Neuron (in vitro differentiated cells): ENCODE measurements at regions not wholly inside any gene's neighbourhood (a gene's known extent, or its start where the extent isn't known, plus 50 kb on each side); places are given as distances from the start of the nearest gene placed in this dataset.
"Not testable (repeated sequence)": the region's sequence is repeated elsewhere in the genome, so short reads cannot be mapped to it uniquely, and the experiment has no call there.

Experiments used
- H2AFZ ChIP-seq: one replicate; pipeline ENCODE4 v1.6.1; 2013; ENCODE audit warnings: low read depth, mild to moderate bottlenecking, inconsistent platforms, low read length, moderate library complexity
- H3K27me3 ChIP-seq: one replicate; pipeline ENCODE4 v1.6.1; 2013; ENCODE audit warnings: low read length; ENCODE audit not compliant: insufficient read depth
- H3K36me3 ChIP-seq: one replicate; pipeline ENCODE4 v1.6.1; 2013; ENCODE audit warnings: low read length; ENCODE audit not compliant: insufficient read depth
- H3K4me1 ChIP-seq: one replicate; pipeline ENCODE4 v1.6.1; 2013; ENCODE audit warnings: low read length; ENCODE audit not compliant: insufficient read depth
- H3K4me3 ChIP-seq: 2 replicates; pipeline ENCODE4 v1.5.1; 2013; ENCODE audit warnings: mild to moderate bottlenecking, low read length, moderate library complexity
- H3K9me3 ChIP-seq: one replicate; pipeline ENCODE4 v1.6.1; 2013; ENCODE audit warnings: low read length

DNA sequence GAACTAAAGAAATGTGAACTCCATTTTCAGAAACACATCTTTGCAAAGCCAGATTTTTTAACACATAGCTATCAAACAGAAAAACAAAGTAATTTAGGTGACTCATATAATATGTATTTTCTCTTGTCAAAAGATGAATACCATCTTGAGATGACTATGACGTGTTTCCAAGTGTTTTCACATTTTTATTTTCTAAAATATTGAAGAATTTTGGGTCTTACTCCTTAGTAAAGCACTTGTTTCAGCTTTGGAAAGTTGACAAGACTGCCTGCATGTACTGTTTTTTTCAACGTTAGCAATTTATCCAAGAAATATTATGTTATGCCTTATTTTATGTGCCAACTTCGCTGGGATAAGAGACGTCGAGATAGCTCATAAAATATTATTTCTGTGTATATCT, 733.9 kb upstream of the EPHA5 start:
- H3K9me3 ChIP-seq, result no peaks in the 10 kb centered on the region
- H3K27me3 ChIP-seq, result no peaks in the 10 kb centered on the region
- no peak overlapping the region for H2AFZ ChIP-seq
- H3K4me1 ChIP-seq, result no peaks in the 10 kb centered on the region
- no peak overlapping the region for H3K4me3 ChIP-seq
- H3K36me3 ChIP-seq, result no peaks in the 10 kb centered on the region

DNA sequence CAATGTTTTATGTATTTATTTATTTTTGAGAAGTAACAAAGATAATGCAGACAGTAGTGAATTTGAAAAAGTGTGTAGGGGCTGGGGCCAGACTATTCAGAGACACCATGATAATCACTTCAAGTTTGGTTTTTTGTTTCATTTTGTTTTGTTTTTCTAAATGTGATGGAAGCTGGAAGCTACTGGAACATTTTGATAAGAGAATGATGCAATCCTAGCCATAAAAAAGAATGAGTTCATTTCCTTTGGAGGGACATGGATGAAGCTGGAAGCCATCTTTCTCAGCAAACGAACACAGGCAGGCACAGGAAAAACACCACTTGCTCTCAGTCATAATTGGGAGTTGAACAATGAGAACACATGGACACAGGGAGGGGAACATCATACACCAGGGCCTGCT, 706.6 kb upstream of the EPHA5 start:
- H3K4me3 ChIP-seq, result no peak overlapping the region

DNA sequence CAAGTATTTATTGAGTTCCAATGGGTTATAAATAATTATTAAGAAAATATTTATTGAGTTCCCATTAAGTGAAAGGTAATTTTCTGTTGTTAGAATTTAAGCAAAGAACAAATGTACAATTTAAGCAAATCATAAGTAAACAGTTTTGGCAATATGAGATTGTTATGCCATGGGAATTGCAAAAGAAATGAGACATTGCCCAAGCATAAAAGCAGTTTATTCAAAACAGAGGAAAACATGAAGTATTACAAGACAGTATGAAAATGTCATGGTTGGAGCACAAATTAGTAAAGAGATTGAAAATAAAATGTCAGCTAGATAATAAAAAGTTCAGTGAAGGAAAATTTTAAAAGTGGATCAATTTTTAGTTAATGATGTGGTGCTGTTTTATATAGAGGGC, 706.1 kb upstream of the EPHA5 start:
- no peaks in the 10 kb centered on the region for H3K9me3 ChIP-seq
- H3K27me3 ChIP-seq, result no peaks in the 10 kb centered on the region
- H2AFZ ChIP-seq, result no peak overlapping the region
- no peaks in the 10 kb centered on the region for H3K4me1 ChIP-seq
- no peaks in the 10 kb centered on the region for H3K36me3 ChIP-seq
- no peak overlapping the region for H3K4me3 ChIP-seq

More for the DNA sequence above, 706.6 kb upstream of the EPHA5 start:
- no peaks in the 10 kb centered on the region for H3K9me3 ChIP-seq
- H3K36me3 ChIP-seq, result no peaks in the 10 kb centered on the region
- H3K27me3 ChIP-seq, result no peaks in the 10 kb centered on the region
- no peak overlapping the region for H2AFZ ChIP-seq
- H3K4me1 ChIP-seq, result no peaks in the 10 kb centered on the region

DNA sequence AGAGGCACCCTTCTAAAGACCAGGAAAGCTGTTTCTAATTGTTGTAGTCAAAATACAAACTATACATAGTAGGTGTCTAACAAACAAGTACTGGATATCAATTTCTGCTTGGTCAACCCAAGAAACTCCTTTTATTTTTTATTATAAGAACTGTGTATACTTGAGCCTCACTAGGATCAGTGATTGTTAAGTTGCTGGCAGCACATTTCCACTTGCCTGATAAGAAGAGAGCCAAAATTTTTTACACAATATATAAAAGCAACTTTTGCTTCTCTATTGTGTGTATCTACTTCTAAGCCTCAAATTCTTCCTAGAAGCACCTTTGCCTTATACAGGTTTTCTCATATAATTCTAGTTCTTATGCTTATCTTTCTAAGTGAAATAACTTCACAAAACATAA, 703.0 kb upstream of the EPHA5 start:
- Histone ChIP-seq H3K36me3 (no peaks in the 10 kb centered on the region), H3K9me3 (no peaks in the 10 kb centered on the region), H3K4me3 (no peak overlapping the region), H3K4me1 (no peaks in the 10 kb centered on the region), H3K27me3 (no peaks in the 10 kb centered on the region), H2AFZ (no peak overlapping the region)

DNA sequence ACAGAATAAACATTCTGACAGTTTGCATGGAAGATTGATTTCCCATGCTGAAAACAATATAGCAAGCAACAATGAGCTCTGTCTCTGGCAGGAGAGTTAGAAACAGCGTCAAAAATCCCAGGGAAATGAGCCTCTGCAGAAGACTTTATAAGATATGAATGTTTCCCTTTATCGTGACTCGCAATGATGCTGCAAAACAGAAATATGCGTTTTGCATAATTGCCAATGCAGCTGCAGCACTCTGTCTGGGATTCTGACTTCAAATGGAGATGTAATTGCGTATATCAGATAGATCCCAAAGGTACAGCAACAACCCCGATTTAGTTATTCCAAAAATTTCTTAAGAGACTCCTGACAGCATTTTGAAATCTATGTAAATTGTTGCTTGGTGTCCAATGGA, 702.4 kb upstream of the EPHA5 start:
- Histone ChIP-seq H2AFZ (no peak overlapping the region), H3K4me1 (no peaks in the 10 kb centered on the region), H3K36me3 (no peaks in the 10 kb centered on the region), H3K27me3 (no peaks in the 10 kb centered on the region), H3K4me3 (no peak overlapping the region), H3K9me3 (no peaks in the 10 kb centered on the region)

DNA sequence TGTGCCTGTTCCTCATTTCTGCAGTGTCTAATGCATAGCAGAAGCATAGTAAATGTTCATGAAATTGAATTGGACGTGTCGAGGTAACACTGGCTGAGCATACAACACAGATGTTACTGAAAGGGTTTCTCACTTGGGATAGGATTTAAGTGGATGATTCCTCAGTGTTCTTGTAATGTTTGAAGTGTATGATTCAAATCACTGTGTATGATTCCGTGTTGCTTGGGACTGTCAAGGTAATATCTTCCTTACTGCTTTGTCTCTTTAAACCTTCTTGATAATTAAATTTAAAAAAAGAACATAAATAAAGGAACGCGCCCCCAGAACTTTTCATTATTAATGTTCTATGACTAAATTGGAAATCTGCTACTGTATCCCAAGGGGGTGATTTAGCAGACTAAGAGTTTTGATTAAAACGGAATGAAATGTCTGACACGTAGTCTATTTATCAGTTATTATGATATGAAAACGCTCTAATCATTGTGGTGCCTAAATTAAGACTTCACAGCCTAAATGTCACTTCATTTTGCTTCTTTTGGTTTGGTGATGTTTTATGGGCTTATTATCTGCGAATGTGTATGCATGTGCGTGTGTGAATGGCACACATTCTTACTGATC, 696.9 kb upstream of the EPHA5 start:
- no peaks in the 10 kb centered on the region for H3K4me1 ChIP-seq
- no peaks in the 10 kb centered on the region for H3K27me3 ChIP-seq
- H2AFZ ChIP-seq, result no peak overlapping the region
- H3K4me3 ChIP-seq, result no peak overlapping the region
- H3K9me3 ChIP-seq, result no peaks in the 10 kb centered on the region
- H3K36me3 ChIP-seq, result no peaks in the 10 kb centered on the region

DNA sequence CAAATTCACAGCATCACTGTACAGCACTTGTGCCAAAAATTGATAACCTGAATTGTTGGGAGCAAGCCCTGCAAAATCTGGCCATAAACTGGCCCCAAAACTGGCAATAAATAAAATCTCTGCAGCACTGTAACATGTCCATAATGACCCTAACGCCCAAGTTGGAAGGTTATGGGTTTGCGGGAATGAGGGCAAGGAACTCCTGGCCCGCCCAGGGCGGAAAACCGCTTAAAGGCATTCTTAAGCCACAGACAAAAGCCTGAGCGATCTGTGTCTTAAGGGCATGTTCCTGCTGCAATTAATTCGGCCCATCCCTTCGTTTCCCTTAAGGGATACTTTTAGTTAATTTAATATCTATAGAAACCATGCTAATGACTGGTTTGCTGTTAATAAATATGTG, 690.1 kb upstream of the EPHA5 start:
- H3K4me3 ChIP-seq, H2AFZ ChIP-seq, H3K36me3 ChIP-seq, H3K9me3 ChIP-seq, H3K4me1 ChIP-seq, H3K27me3 ChIP-seq: not testable (repeated sequence)

DNA sequence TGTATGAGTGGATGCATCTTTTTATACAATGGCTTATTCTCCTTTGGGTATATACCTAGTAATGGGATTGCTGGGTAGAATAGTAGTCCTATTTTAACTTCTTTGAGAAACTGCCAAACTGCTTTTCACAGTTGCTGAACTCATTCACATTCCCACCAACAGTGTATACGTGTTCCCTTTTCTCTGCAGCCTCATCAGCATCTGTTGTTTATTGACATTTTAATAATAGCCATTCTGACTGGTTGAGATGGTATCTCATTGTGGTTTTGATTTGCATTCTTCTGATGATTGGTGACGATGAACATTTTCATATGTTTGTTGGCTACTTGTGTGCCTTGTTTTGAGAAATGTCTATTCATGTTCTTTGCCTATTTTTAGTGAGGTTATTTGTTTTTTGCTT, 687.0 kb upstream of the EPHA5 start:
- no peaks in the 10 kb centered on the region for H3K9me3 ChIP-seq
- no peak overlapping the region for H2AFZ ChIP-seq
- no peaks in the 10 kb centered on the region for H3K27me3 ChIP-seq
- H3K4me1 ChIP-seq, result no peaks in the 10 kb centered on the region
- H3K4me3 ChIP-seq, result no peak overlapping the region
- no peaks in the 10 kb centered on the region for H3K36me3 ChIP-seq

DNA sequence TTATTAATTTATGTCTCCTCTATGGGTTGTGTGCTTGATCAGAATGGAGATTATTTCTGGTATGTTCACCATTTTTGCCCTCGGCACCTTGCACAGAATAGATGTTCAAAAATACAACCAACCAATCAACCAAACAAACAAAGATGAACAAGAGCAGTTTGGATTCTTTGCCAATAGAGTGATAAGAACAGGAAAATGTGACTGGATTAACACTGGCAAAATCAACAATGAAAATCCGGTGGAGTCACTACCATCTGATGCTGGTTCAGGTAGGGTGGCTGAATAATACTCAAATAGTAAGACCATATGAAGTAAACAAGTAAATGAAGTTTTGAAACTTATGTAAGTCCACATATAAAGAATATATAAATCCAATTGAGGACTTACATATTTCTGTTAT, 685.0 kb upstream of the EPHA5 start:
- Histone ChIP-seq H3K9me3 (no peaks in the 10 kb centered on the region), H2AFZ (no peak overlapping the region), H3K27me3 (no peaks in the 10 kb centered on the region), H3K36me3 (no peaks in the 10 kb centered on the region), H3K4me1 (no peaks in the 10 kb centered on the region), H3K4me3 (no peak overlapping the region)

DNA sequence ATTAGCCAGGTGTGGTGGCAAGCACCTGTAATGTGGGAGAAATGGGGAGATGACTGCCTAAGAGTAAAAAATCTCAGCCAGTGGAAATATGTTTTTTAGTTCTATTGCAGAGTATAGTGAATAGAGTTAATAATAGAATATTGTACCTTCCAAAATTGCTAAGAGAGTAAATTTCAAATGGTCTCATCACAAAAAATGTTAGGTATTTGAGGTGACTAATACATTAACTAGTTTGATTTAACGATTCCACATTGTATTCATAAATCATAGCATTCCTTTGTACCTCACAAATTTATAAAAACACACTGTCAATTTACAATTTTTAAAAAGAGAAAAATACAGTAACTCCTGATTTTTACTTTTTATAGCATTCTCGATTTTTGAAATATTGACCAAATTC, 681.5 kb upstream of the EPHA5 start:
- Histone ChIP-seq H3K4me3 (no peak overlapping the region), H3K9me3 (no peaks in the 10 kb centered on the region), H3K36me3 (no peaks in the 10 kb centered on the region), H3K4me1 (no peaks in the 10 kb centered on the region), H3K27me3 (no peaks in the 10 kb centered on the region), H2AFZ (no peak overlapping the region)

DNA sequence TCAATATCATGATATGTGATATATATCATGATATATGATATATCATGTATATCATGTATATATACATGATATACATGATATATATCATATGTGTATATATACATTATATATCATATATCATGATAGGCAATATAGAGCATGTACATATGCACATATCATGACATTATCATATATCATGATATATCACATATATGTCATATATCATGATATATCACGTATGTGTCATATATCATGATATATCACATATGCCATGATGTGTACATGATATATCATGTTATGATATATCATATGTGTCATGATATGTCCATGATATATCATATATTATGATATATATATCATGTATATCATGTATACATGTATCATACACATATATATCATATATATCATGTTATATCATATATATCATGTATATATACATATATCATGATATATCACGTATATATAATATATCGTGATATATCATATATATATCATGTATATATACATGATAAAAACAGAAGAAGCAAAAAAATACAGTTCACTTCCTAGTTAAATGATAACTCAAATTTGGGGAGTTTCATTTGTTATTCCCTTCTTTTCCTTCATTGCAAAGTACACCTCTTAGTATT, 670.1 kb upstream of the EPHA5 start:
- no peaks in the 10 kb centered on the region for H3K9me3 ChIP-seq
- no peak overlapping the region for H3K4me3 ChIP-seq
- no peak overlapping the region for H2AFZ ChIP-seq
- H3K36me3 ChIP-seq, result no peaks in the 10 kb centered on the region
- H3K27me3 ChIP-seq, result no peaks in the 10 kb centered on the region
- H3K4me1 ChIP-seq, result no peaks in the 10 kb centered on the region

DNA sequence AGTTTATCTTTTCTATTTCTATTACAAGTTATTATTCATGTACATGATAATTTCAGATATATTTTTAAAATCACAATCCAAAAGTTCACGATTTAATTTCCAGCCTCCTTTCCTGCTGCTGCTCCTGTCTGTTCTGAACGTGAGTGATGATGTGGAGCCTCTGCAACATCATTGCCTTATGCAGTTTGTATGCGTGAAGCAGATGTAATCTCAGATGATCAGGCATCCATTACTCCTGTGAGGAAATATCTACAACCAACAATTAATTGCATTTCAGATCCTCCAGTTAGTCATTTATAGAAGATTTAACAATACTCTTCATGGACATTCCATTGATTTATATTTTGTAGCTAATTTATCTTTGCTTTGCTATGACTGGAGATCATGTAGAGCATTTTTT, 668.7 kb upstream of the EPHA5 start:
- H3K4me1 ChIP-seq, result no peaks in the 10 kb centered on the region
- no peaks in the 10 kb centered on the region for H3K9me3 ChIP-seq
- H3K4me3 ChIP-seq, result no peak overlapping the region
- H3K27me3 ChIP-seq, result no peaks in the 10 kb centered on the region
- no peak overlapping the region for H2AFZ ChIP-seq
- no peaks in the 10 kb centered on the region for H3K36me3 ChIP-seq

DNA sequence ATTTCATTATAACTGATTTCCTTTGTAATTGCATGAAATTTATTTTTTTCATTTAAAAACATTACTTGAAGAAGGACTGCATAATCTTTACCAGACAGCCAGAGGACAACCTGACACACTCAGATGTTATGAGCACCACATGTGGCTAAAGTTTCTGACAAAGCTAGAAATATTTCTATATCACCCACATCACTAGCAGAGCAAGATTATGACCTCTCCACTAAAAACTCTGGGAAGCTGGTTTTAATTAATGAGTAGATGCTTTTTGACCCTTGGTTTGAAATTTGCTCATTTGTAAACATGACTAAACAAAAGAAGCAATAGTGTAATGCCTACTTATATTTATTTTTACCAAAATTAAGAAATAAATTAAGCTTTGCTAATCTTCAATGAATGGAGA, 661.5 kb upstream of the EPHA5 start:
- Histone ChIP-seq H3K36me3 (no peaks in the 10 kb centered on the region), H3K9me3 (no peaks in the 10 kb centered on the region), H3K27me3 (no peaks in the 10 kb centered on the region), H2AFZ (no peak overlapping the region), H3K4me3 (no peak overlapping the region), H3K4me1 (peaks cover 4% of the 10 kb centered on the region)

DNA sequence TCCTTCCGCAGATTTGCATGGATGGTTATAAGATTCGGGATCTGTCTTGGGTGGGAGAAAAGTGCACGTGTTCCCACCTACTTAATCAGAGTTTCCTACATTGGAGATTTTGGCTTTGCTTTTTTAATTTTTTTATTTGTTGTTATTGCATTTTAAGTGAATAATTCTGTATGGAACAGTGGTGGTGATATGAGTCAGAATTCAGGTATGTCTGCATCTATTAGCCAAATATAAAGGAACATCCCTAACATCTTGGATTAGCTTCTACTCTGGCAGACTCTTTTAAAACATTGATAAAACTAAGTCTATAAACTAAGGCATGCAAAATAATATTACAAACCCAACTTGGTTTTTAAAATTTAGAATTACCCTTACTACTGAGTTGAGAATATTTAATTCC, 659.8 kb upstream of the EPHA5 start:
- Histone ChIP-seq H3K27me3 (no peaks in the 10 kb centered on the region), H3K4me3 (no peak overlapping the region), H3K9me3 (no peaks in the 10 kb centered on the region), H3K4me1 (peaks cover 4% of the 10 kb centered on the region), H3K36me3 (no peaks in the 10 kb centered on the region), H2AFZ (no peak overlapping the region)
